NCI-H510A (cell line): ENCODE measurements at regions not wholly inside any gene's neighbourhood (a gene's known extent, or its start where the extent isn't known, plus 50 kb on each side); places are given as distances from the start of the nearest gene placed in this dataset.
A peak's percentile ranks its signal among the peaks of the same experiment; 100 is the strongest.
"Not testable (repeated sequence)": the region's sequence is repeated elsewhere in the genome, so short reads cannot be mapped to it uniquely, and the experiment has no call there.

Source experiments
- DNase-seq: peaks from one replicate; lab custom pipeline; 2025; lab: John Stamatoyannopoulos, UW

GRCh38 chr1:59178339-59179187 lies 118.3 kb upstream of the FGGY start:
- no peak for DNase-seq

- DNase-seq, result no peak
Measured at GRCh38 chr1:59179673-59180072, 117.2 kb upstream of the FGGY start.

- DNase-seq, result no peak
Measured at GRCh38 chr1:59180735-59181134, 116.2 kb upstream of the FGGY start.

GRCh38 chr1:59183749-59184317 lies 113.1 kb upstream of the FGGY start:
- DNase-seq, result no peak

GRCh38 chr1:59184365-59184905 lies 112.5 kb upstream of the FGGY start:
- DNase-seq, result no peak

- DNase-seq, result no peak
Measured at GRCh38 chr1:59185163-59185860, 111.6 kb upstream of the FGGY start.

GRCh38 chr1:59186656-59187055 lies 110.2 kb upstream of the FGGY start:
- DNase-seq, result no peak

- DNase-seq, result peak; percentile 52
Measured at GRCh38 chr1:59188413-59189213, 108.3 kb upstream of the FGGY start.

- DNase-seq, result no peak
Measured at GRCh38 chr1:59193443-59194093, 103.3 kb upstream of the FGGY start.

- DNase-seq, result no peak
Measured at GRCh38 chr1:59194621-59195020, 102.3 kb upstream of the FGGY start.

- no peak for DNase-seq
Measured at GRCh38 chr1:59195151-59195550, 101.7 kb upstream of the FGGY start.

- DNase-seq, result no peak
Measured at GRCh38 chr1:59198564-59198963, 98.3 kb upstream of the FGGY start.

GRCh38 chr1:59199147-59199546 lies 97.7 kb upstream of the FGGY start:
- no peak for DNase-seq

- DNase-seq, result peak; percentile 48
Measured at GRCh38 chr1:59199719-59200376, 97.0 kb upstream of the FGGY start.

- no peak for DNase-seq
Measured at GRCh38 chr1:59201341-59201740, 95.6 kb upstream of the FGGY start.

- no peak for DNase-seq
Measured at GRCh38 chr1:59202455-59202854, 94.4 kb upstream of the FGGY start.

- no peak for DNase-seq
Measured at GRCh38 chr1:59204001-59204400, 92.9 kb upstream of the FGGY start.

GRCh38 chr1:59206616-59207015 lies 90.3 kb upstream of the FGGY start:
- DNase-seq, result not testable (repeated sequence)

- not testable (repeated sequence) for DNase-seq
Measured at GRCh38 chr1:59210430-59210829, 86.5 kb upstream of the FGGY start.

- DNase-seq, result no peak
Measured at GRCh38 chr1:59212706-59213105, 84.2 kb upstream of the FGGY start.
